MM.1S (cell line): ENCODE measurements at regions not wholly inside any gene's neighbourhood (a gene's known extent, or its start where the extent isn't known, plus 50 kb on each side); places are given as distances from the start of the nearest gene placed in this dataset.

Experiments
- DNase-seq: peaks from one replicate; pipeline ENCODE4 v3.0.0-alpha.2; 2015
- H2AFZ ChIP-seq: fragments of 300-600 bp; sonication (generic); 2 replicates; pipeline ENCODE4 v1.6.0; 2016; ENCODE audit warnings: antibody characterized with exemption, low read length
- H3F3A ChIP-seq: fragments of 300-600 bp; sonication (generic); 2 replicates; pipeline ENCODE4 v1.6.1; 2016; ENCODE audit warnings: mild to moderate bottlenecking, antibody characterized with exemption, low read length, moderate library complexity, mixed read lengths; ENCODE audit not compliant: insufficient read depth
- H3K27ac ChIP-seq: fragments of 300-600 bp; sonication (generic); 2 replicates; pipeline ENCODE4 v1.5.1; 2016; ENCODE audit warnings: mild to moderate bottlenecking, low read length
- H3K27me3 ChIP-seq: fragments of 300-600 bp; sonication (generic); replicated peaks from 2 replicates; pipeline ENCODE4 v1.6.0; 2016; ENCODE audit warnings: low read length; ENCODE audit not compliant: insufficient read depth
- H3K36me3 ChIP-seq: fragments of 300-600 bp; sonication (generic); replicated peaks from 2 replicates; pipeline ENCODE4 v1.6.1; 2016; ENCODE audit warnings: mild to moderate bottlenecking, low read length, mixed read lengths; ENCODE audit not compliant: insufficient read depth
- H3K4me1 ChIP-seq: fragments of 300-600 bp; sonication (generic); 2 replicates; pipeline ENCODE4 v1.6.1; 2016; ENCODE audit warnings: low read length, mixed read lengths
- H3K4me2 ChIP-seq: fragments of 300-600 bp; sonication (generic); 2 replicates; pipeline ENCODE4 v1.6.0; 2016; ENCODE audit warnings: low read depth, low read length
- H3K4me3 ChIP-seq: fragments of 300-600 bp; sonication (generic); 2 replicates; pipeline ENCODE4 v1.5.1; 2016; ENCODE audit warnings: low read length, mixed read lengths
- H3K79me2 ChIP-seq: fragments of 300-600 bp; sonication (generic); 2 replicates; pipeline ENCODE4 v1.6.1; 2016; ENCODE audit warnings: mixed run types, low read length, mixed read lengths
- H3K9ac ChIP-seq: fragments of 300-600 bp; sonication (generic); 2 replicates; pipeline ENCODE4 v1.6.1; 2016; ENCODE audit warnings: low read length, mixed read lengths
- H3K9me2 ChIP-seq: fragments of 300-600 bp; sonication (generic); replicated peaks from 2 replicates; pipeline ENCODE4 v1.6.1; 2016; ENCODE audit warnings: mild to moderate bottlenecking, low read length, mixed read lengths; ENCODE audit not compliant: insufficient read depth
- H3K9me3 ChIP-seq: fragments of 300-600 bp; sonication (generic); replicated peaks from 2 replicates; pipeline ENCODE4 v1.6.1; 2016; ENCODE audit warnings: mild to moderate bottlenecking, low read length, mixed read lengths; ENCODE audit not compliant: insufficient read depth
- H4K20me1 ChIP-seq: fragments of 300-600 bp; sonication (generic); 2 replicates; pipeline ENCODE4 v1.6.1; 2016; ENCODE audit warnings: mild to moderate bottlenecking, low read length, moderate library complexity, mixed read lengths; ENCODE audit not compliant: insufficient read depth
- CTCF ChIP-seq: fragments of 300-600 bp; sonication (generic); IDR thresholded peaks from 2 replicates; pipeline ENCODE4 v1.5.1; 2016; ENCODE audit warnings: antibody characterized with exemption, low read length, mixed read lengths
- EZH2 ChIP-seq: fragments of 300-600 bp; sonication (generic); optimal IDR thresholded peaks from 2 replicates; pipeline ENCODE3; 2017; ENCODE audit warnings: low read depth, mild to moderate bottlenecking, antibody characterized with exemption, low read length, mixed read lengths
- EZH2phosphoT487 ChIP-seq: fragments of 300-600 bp; sonication (generic); IDR thresholded peaks from 2 replicates; pipeline ENCODE4 v1.6.1; 2018; ENCODE audit warnings: antibody characterized with exemption, low read length

DNA sequence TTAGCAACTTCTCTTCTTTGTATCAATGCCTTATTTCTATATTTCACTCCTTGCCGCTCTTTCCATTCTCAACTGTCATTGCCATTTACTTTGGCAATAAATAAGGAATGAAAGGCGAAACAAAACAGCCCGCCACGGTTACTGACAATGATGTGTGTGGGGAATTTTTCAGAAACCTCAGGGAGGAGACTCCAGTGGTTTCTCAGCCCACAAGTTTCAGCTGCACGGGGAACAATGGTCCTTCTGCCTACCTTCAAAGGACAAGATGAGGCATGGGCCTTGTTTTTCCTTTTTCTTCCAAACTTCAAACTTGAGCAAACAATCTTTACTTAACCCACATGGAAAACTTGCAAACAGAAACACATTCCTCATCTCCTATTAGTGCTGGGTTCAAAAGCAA lies 409.4 kb downstream of the METTL15 start:
- H3K4me2 ChIP-seq: no peak overlapping the region
- H3K27me3 ChIP-seq: no peaks in the 10 kb centered on the region
- H3K4me1 ChIP-seq: no peaks in the 10 kb centered on the region
- H3F3A ChIP-seq: no peaks in the 10 kb centered on the region
- no peaks in the 10 kb centered on the region for H3K9me2 ChIP-seq
- no peaks in the 10 kb centered on the region for H4K20me1 ChIP-seq
- H3K9me3 ChIP-seq: no peaks in the 10 kb centered on the region
- no peaks in the 10 kb centered on the region for H3K79me2 ChIP-seq
- H3K36me3 ChIP-seq: no peaks in the 10 kb centered on the region
- no peak overlapping the region for H2AFZ ChIP-seq
- no peak for DNase-seq
- no peak overlapping the region for H3K4me3 ChIP-seq
- TF ChIP-seq EZH2phosphoT487: no peak
- H3K27ac ChIP-seq: no peak overlapping the region
- no peak overlapping the region for H3K9ac ChIP-seq

- Histone ChIP-seq H3K79me2 (no peaks in the 10 kb centered on the region), H3K4me3 (no peak overlapping the region), H4K20me1 (no peaks in the 10 kb centered on the region), H2AFZ (no peak overlapping the region), H3K27ac (no peak overlapping the region), H3K9ac (no peak overlapping the region), H3K27me3 (no peaks in the 10 kb centered on the region), H3K4me1 (no peaks in the 10 kb centered on the region), H3K9me3 (no peaks in the 10 kb centered on the region), H3F3A (no peaks in the 10 kb centered on the region), H3K4me2 (no peak overlapping the region), H3K36me3 (no peaks in the 10 kb centered on the region), H3K9me2 (no peaks in the 10 kb centered on the region)
- TF ChIP-seq CTCF: no peak
- no peak for DNase-seq
Observed at GRCh38 chr11:28514391-28514790, 406.2 kb downstream of the METTL15 start.

DNA sequence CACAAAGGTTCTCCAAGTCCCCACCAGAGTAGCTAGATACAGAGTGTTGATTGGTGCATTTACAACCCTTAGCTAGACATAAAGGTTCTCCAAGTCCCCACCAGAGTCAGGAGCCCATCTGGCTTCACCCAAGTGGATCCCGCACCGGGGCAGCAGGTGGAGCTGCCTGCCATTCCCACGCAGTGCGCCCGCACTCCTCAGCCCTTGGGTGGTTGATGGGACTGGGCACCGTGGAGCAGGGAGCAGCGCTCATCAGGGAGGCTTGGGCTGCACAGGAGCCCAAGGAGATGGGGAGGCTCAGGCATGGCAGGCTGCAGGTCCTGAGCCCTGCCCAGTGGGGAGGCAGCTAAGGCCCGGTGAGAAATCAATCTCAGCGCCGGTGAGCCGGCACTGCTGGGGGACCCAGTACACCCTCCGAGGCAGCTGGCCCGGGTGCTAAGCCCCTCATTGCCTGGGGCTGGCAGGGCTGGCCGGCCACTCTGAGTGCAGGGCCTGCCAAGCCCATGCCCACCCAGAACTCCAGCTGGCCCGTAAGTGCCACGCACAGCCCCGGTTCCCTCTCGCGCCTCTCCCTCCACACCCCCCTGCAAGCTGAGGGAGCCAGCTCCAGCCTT lies 404.1 kb downstream of the METTL15 start:
- Histone ChIP-seq H4K20me1 (no peaks in the 10 kb centered on the region), H3K4me2 (no peak overlapping the region), H3K9me3 (no peaks in the 10 kb centered on the region), H3K27ac (no peak overlapping the region), H2AFZ (no peak overlapping the region), H3K27me3 (no peaks in the 10 kb centered on the region), H3K36me3 (no peaks in the 10 kb centered on the region), H3K4me3 (no peak overlapping the region), H3K79me2 (no peaks in the 10 kb centered on the region), H3K9ac (no peak overlapping the region), H3K4me1 (no peaks in the 10 kb centered on the region), H3K9me2 (no peaks in the 10 kb centered on the region), H3F3A (no peaks in the 10 kb centered on the region)
- TF ChIP-seq EZH2 (no peak), CTCF (no peak), EZH2phosphoT487 (no peak)
- no peak for DNase-seq

- no peaks in the 10 kb centered on the region for H3K79me2 ChIP-seq
- no peaks in the 10 kb centered on the region for H3K9me3 ChIP-seq
- no peak for DNase-seq
- H3K9ac ChIP-seq: no peak overlapping the region
- H3F3A ChIP-seq: no peaks in the 10 kb centered on the region
- no peak overlapping the region for H2AFZ ChIP-seq
- no peak overlapping the region for H3K27ac ChIP-seq
- H3K36me3 ChIP-seq: no peaks in the 10 kb centered on the region
- no peak overlapping the region for H3K4me3 ChIP-seq
- H3K9me2 ChIP-seq: no peaks in the 10 kb centered on the region
- H3K27me3 ChIP-seq: no peaks in the 10 kb centered on the region
- H4K20me1 ChIP-seq: no peaks in the 10 kb centered on the region
- no peaks in the 10 kb centered on the region for H3K4me1 ChIP-seq
- H3K4me2 ChIP-seq: no peak overlapping the region
- TF ChIP-seq CTCF (no peak), EZH2 (no peak), EZH2phosphoT487 (no peak)
Observed at GRCh38 chr11:28505232-28505631, 397.0 kb downstream of the METTL15 start.
